Omental fat pad (tissue), 3 donors: ENCODE measurements at regions not wholly inside any gene's neighbourhood (a gene's known extent, or its start where the extent isn't known, plus 50 kb on each side); places are given as distances from the start of the nearest gene placed in this dataset.

Experiments
- ATAC-seq: fragments of 150-250 bp; one replicate; pipeline ENCODE4 v1.9.1; 2016; ENCODE audit warnings: mild to moderate bottlenecking, moderate library complexity; ENCODE audit not compliant: low FRiP score
- DNase-seq: peaks from one replicate; pipeline ENCODE4 v3.0.0-alpha.2; 2019; ENCODE audit warnings: low spot score
- CTCF ChIP-seq, 3 donors: fragments of 450-650 bp; IDR thresholded peaks; one replicate each; pipeline ENCODE4 v1.5.1; 2016 to 2017; ENCODE audit warnings: antibody characterized with exemption in 3 of 3, mild to moderate bottlenecking in 3 of 3, moderate library complexity in 2 of 3

GRCh38 chr2:215611609-215612386 lies 175.9 kb upstream of the FN1 start:
- TF ChIP-seq CTCF (IDR thresholded peaks at IDR 0.05) = no peak
- no peak for ATAC-seq
- no peak for DNase-seq

- ATAC-seq (no peak), DNase-seq (no peak)
Observed at GRCh38 chr2:215609089-215610032, 173.5 kb upstream of the FN1 start.

GRCh38 chr2:215607766-215608165 lies 171.9 kb upstream of the FN1 start:
- DNase-seq = no peak
- no peak for ATAC-seq
- TF ChIP-seq CTCF (IDR thresholded peaks at IDR 0.05) = no peak

More at GRCh38 chr2:215609089-215610032, 173.5 kb upstream of the FN1 start:
- TF ChIP-seq CTCF (IDR thresholded peaks at IDR 0.05) = no peak

GRCh38 chr2:215606219-215606618 lies 170.4 kb upstream of the FN1 start:
- no peak for DNase-seq
- no peak for TF ChIP-seq CTCF (IDR thresholded peaks at IDR 0.05)
- ATAC-seq = no peak

- DNase-seq = no peak
- no peak for TF ChIP-seq CTCF (IDR thresholded peaks at IDR 0.05)
- ATAC-seq = no peak
Observed at GRCh38 chr2:215605214-215605613, 169.3 kb upstream of the FN1 start.

GRCh38 chr2:215604606-215605005 lies 168.7 kb upstream of the FN1 start:
- TF ChIP-seq CTCF (IDR thresholded peaks at IDR 0.05) = no peak
- ATAC-seq (no peak), DNase-seq (no peak)
